ENCODE measurements at regions not wholly inside any gene's neighbourhood (a gene's known extent, or its start where the extent isn't known, plus 50 kb on each side); places are given as distances from the start of the nearest gene placed in this dataset.
A peak's percentile ranks its signal among the peaks of the same experiment; 100 is the strongest.
"Not testable (repeated sequence)": the region's sequence is repeated elsewhere in the genome, so short reads cannot be mapped to it uniquely, and the experiment has no call there.

- no peak for DNase-seq
Measured at GRCh38 chr13:26883613-26884257, 123.1 kb upstream of the GPR12 start.

- DNase-seq, result no peak
Measured at GRCh38 chr13:26882731-26883130, 122.1 kb upstream of the GPR12 start.

GRCh38 chr13:26881154-26881553 is 120.6 kb upstream of the GPR12 start:
- no peak for DNase-seq

- no peak for DNase-seq
Measured at GRCh38 chr13:26880735-26881134, 120.1 kb upstream of the GPR12 start.

GRCh38 chr13:26878438-26878837 is 117.9 kb upstream of the GPR12 start:
- DNase-seq, result no peak

GRCh38 chr13:26873386-26873698 is 112.8 kb upstream of the GPR12 start:
- DNase-seq, result no peak

GRCh38 chr13:26872525-26873385 is 112.2 kb upstream of the GPR12 start:
- DNase-seq, result peak; percentile 50

- DNase-seq, result no peak
Measured at GRCh38 chr13:26867451-26868091, 107.0 kb upstream of the GPR12 start.

GRCh38 chr13:26864576-26864975 is 104.0 kb upstream of the GPR12 start:
- DNase-seq, result no peak

- DNase-seq, result no peak
Measured at GRCh38 chr13:26861941-26862340, 101.4 kb upstream of the GPR12 start.

- no peak for DNase-seq
Measured at GRCh38 chr13:26855921-26856320, 95.3 kb upstream of the GPR12 start.

GRCh38 chr13:26855071-26855470 is 94.5 kb upstream of the GPR12 start:
- DNase-seq, result no peak

GRCh38 chr13:26853323-26853722 is 92.7 kb upstream of the GPR12 start:
- no peak for DNase-seq

- no peak for DNase-seq
Measured at GRCh38 chr13:26847281-26847680, 86.7 kb upstream of the GPR12 start.

GRCh38 chr13:26845063-26845462 is 84.5 kb upstream of the GPR12 start:
- not testable (repeated sequence) for DNase-seq

GRCh38 chr13:26839682-26840081 is 79.1 kb upstream of the GPR12 start:
- DNase-seq, result no peak

- DNase-seq, result no peak
Measured at GRCh38 chr13:26838821-26839220, 78.2 kb upstream of the GPR12 start.

GRCh38 chr13:26837997-26838396 is 77.4 kb upstream of the GPR12 start:
- no peak for DNase-seq

GRCh38 chr13:26837102-26837501 is 76.5 kb upstream of the GPR12 start:
- no peak for DNase-seq

- no peak for DNase-seq
Measured at GRCh38 chr13:26836626-26837025, 76.0 kb upstream of the GPR12 start.

- no peak for DNase-seq
Measured at GRCh38 chr13:26834646-26835045, 74.1 kb upstream of the GPR12 start.

- DNase-seq, result no peak
Measured at GRCh38 chr13:26831336-26831908, 70.8 kb upstream of the GPR12 start.

GRCh38 chr13:26829716-26830115 is 69.1 kb upstream of the GPR12 start:
- DNase-seq, result no peak

GRCh38 chr13:26824581-26824980 is 64.0 kb upstream of the GPR12 start:
- no peak for DNase-seq
